HG03558 (cell line): ENCODE measurements at regions not wholly inside any gene's neighbourhood (a gene's known extent, or its start where the extent isn't known, plus 50 kb on each side); places are given as distances from the start of the nearest gene placed in this dataset.

ENCODE experiments used
- ATAC-seq: cut with Tn5 transposase; IDR thresholded peaks from one replicate; pipeline ENCODE4 v1.9.1; 2021; ENCODE audit warnings: moderate number of reproducible peaks; ENCODE audit not compliant: unreplicated experiment; ENCODE audit errors: extremely low read depth

- ATAC-seq: no peak
Observed at GRCh38 chr4:54800831-54801530, 143.2 kb downstream of the KIT start.

- ATAC-seq: no peak
Observed at GRCh38 chr4:54794579-54794978, 136.8 kb downstream of the KIT start.

- ATAC-seq: no peak
Observed at GRCh38 chr4:54793856-54794422, 136.2 kb downstream of the KIT start.
